Right lobe of liver (tissue), 6 donors: ENCODE measurements at regions not wholly inside any gene's neighbourhood (a gene's known extent, or its start where the extent isn't known, plus 50 kb on each side); places are given as distances from the start of the nearest gene placed in this dataset.

Experiments used
- ATAC-seq, 4 donors: fragments of 200-7000 bp; cut with Tn5 transposase; one replicate each; pipeline ENCODE4 v1.9.1; 2020; ENCODE audit warnings: mild to moderate bottlenecking in 4 of 4, moderate library complexity in 4 of 4
- DNase-seq, 3 donors: peaks; one replicate each; pipeline ENCODE4 v3.0.0-alpha.2; 2020
- H3K27ac ChIP-seq, 3 donors: fragments of 200-600 bp; one replicate each; pipeline ENCODE4 v1.8.0; 2022
- H3K27me3 ChIP-seq, 2 donors: fragments of 200-600 bp; one replicate each; pipeline ENCODE4 v1.8.0; 2022
- H3K36me3 ChIP-seq, 4 donors: fragments of 200-600 bp; sonication (generic) in 1 of 4; one replicate each; pipeline versions ENCODE4 v1.5.1 to v1.8.0; 2017 to 2022; ENCODE audit warnings: control low read depth in 1 of 4
- H3K4me1 ChIP-seq, 4 donors: fragments of 200-600 bp; sonication (generic) in 1 of 4; one replicate each; pipeline versions ENCODE4 v1.5.1 to v1.8.0; 2017 to 2022; ENCODE audit warnings: control low read depth in 1 of 4
- H3K4me3 ChIP-seq, 3 donors: fragments of 200-600 bp; one replicate each; pipeline ENCODE4 v1.8.0; 2022
- H3K9me3 ChIP-seq, 4 donors: fragments of 200-600 bp; sonication (generic) in 1 of 4; one replicate each; pipeline versions ENCODE4 v1.5.1 to v1.8.0; 2017 to 2022; ENCODE audit warnings: control low read depth in 1 of 4
- POLR2A ChIP-seq: fragments of 450-650 bp; IDR thresholded peaks from one replicate; pipeline ENCODE4 v1.6.1; 2017; ENCODE audit warnings: antibody characterized with exemption, mild to moderate bottlenecking
- WGBS: methylation state at CpG from one replicate; pipeline ENCODE4 v1.1.6; 2018; ENCODE audit warnings: low coverage, low lambda C conversion rate; ENCODE audit not compliant: insufficient coverage; ENCODE audit errors: missing lambda C conversion rate; 5-methylcytosine and 5-hydroxymethylcytosine counted together
- intact Hi-C, 2 donors: fragments of 100-400 bp; cut with DNase I; formaldehyde crosslinking; loops; one replicate each; pipeline versions ENCODE4 v1.11.2 to v1.14.1; 2022
- TF ChIP-seq, protein P1 (sequence below), 4 donors: fragments of 200-600 bp in 3 of 4; fragments of 450-650 bp in 1 of 4; IDR thresholded peaks; one replicate each; pipeline versions ENCODE4 v1.5.1 to v1.8.0; 2016 to 2022; ENCODE audit warnings: antibody characterized with exemption in 4 of 4, mild to moderate bottlenecking in 2 of 4
- donor health status: DM: no; HTN: yes; CAD: no.
- donor health status: DM: no; HTN: no; CAD: no.
- donor health status: DM: no; HTN: no; CAD: no.
- donor health status: DM: no; HTN: yes; CAD: no.
- donor health status: DM: no; HTN: yes; CAD: no.

DNA sequence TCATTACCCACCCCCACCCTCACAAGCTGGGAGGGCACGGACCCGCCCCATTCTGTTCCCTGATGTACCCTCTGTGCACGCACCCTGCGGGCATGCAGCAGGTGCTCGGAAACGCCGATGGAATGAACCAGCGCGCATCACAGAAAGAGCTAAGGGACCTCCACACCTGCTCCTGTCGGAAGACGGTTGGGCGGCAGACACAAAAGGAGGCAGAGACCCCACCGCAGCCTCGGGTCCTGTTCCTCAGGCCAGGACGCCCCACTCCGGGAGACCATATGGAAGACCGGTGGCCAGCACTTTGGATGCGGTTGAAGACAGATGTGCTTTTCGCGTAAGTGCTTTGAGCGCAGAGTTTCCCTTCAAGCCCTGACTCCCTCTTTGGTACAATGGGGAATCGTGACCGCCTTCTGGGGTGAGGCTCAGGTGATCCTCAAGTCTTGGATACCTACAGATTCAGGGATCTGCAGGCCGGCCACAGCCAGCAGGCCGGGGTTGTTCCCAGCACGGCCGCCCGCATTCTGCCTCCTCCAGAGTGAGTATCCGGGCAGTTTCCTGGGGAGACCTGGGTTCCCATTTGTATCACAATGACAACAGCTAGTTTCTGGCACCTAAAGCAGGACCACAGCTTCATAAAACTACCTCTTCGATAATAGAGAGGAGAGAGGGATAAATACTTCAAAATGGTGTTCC is 123.1 kb downstream of the FOXL1 start:
- ATAC-seq (no peak), DNase-seq (no peak)
- no peaks in the 10 kb centered on the region for H3K36me3 ChIP-seq
- no peaks in the 10 kb centered on the region for H3K4me1 ChIP-seq
- H3K27me3 ChIP-seq: no peaks in the 10 kb centered on the region
- intact Hi-C loops: no loop called here
- 83% methylated on average over 18 of the region's 30 CpGs for WGBS
- TF ChIP-seq POLR2A: no peak
- no peak overlapping the region for H3K27ac ChIP-seq
- H3K9me3 ChIP-seq: no peaks in the 10 kb centered on the region
- H3K4me3 ChIP-seq: no peak overlapping the region

DNA sequence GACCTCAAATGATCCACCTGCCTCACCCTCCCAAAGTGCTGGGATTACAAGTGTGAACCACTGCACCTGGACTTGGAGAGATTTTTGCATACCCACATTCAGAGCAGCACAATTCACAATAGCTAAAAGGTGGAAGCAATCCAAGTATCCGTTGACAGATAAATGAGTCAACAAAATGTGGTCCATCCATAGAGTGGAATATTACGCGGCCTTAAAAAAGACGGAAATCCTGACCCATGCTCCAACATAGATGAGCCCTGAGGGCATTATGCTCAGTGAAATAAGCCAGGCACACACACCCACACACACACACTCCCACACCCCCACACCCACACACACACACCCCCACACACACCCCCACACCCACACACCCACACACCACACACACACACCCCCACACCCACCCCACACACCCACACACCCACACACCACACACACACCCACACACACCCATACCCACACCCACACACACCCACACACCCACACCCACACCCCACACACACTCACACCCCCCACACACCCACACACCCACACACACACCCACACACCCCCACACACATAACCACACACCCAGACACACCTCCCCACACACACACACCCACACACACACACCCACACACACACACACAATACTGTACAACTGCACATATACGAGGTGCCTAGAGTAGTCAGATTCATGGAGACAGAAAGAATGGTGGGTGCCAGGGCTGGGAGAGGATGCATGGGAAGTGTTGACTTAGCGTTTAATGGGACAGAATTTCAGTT is 124.7 kb downstream of the FOXL1 start:
- Histone ChIP-seq H3K4me1 (no peaks in the 10 kb centered on the region), H3K27me3 (no peaks in the 10 kb centered on the region), H3K36me3 (no peaks in the 10 kb centered on the region), H3K27ac (no peak overlapping the region), H3K4me3 (no peak overlapping the region), H3K9me3 (no peaks in the 10 kb centered on the region)
- WGBS: 66% methylated on average over 6 of the region's 6 CpGs
- ATAC-seq (no peak), DNase-seq (no peak)
- no peak for TF ChIP-seq POLR2A
- TF ChIP-seq, protein P1, sequence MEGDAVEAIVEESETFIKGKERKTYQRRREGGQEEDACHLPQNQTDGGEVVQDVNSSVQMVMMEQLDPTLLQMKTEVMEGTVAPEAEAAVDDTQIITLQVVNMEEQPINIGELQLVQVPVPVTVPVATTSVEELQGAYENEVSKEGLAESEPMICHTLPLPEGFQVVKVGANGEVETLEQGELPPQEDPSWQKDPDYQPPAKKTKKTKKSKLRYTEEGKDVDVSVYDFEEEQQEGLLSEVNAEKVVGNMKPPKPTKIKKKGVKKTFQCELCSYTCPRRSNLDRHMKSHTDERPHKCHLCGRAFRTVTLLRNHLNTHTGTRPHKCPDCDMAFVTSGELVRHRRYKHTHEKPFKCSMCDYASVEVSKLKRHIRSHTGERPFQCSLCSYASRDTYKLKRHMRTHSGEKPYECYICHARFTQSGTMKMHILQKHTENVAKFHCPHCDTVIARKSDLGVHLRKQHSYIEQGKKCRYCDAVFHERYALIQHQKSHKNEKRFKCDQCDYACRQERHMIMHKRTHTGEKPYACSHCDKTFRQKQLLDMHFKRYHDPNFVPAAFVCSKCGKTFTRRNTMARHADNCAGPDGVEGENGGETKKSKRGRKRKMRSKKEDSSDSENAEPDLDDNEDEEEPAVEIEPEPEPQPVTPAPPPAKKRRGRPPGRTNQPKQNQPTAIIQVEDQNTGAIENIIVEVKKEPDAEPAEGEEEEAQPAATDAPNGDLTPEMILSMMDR (IDR thresholded peaks at IDR 0.05): no peak
- intact Hi-C loops: no loop called here

DNA sequence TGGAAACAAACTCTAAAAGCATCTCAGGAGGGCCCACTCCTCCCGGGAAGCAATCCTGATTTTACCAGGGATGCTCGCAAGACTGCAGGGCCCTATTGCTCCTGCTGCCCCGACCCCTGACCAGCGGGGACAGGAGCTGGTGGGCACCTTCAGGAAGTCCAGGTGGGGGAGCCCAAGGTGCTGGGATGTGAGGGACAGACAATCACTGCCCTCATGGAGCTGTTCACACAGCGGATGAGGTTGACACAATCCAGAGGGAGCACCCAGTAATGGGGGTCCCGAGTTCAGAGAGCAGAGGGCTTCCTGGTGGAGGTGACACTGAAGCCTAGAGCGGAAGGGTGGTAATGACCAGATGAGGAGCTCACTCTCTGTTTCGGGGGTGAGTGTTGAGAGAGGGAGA is 126.2 kb downstream of the FOXL1 start:
- H3K4me1 ChIP-seq: no peaks in the 10 kb centered on the region
- no peaks in the 10 kb centered on the region for H3K9me3 ChIP-seq
- H3K4me3 ChIP-seq: no peak overlapping the region
- no peak for TF ChIP-seq POLR2A
- TF ChIP-seq, protein P1 (IDR thresholded peaks at IDR 0.05): no peak
- no peaks in the 10 kb centered on the region for H3K27me3 ChIP-seq
- WGBS: 47% methylated on average over 7 of the region's 8 CpGs
- no peak overlapping the region for H3K27ac ChIP-seq
- intact Hi-C loops: no loop called here
- no peak for ATAC-seq
- H3K36me3 ChIP-seq: no peaks in the 10 kb centered on the region
- DNase-seq: no peak

GRCh38 chr16:86706726-86707125 is 128.4 kb downstream of the FOXL1 start:
- intact Hi-C loops: no loop called here
- ATAC-seq (no peak), DNase-seq (no peak)
- no peak overlapping the region for H3K27ac ChIP-seq
- no peak for TF ChIP-seq POLR2A
- TF ChIP-seq, protein P1 (IDR thresholded peaks at IDR 0.05): no peak
- no peaks in the 10 kb centered on the region for H3K4me1 ChIP-seq
- no peaks in the 10 kb centered on the region for H3K9me3 ChIP-seq
- H3K4me3 ChIP-seq: no peak overlapping the region
- H3K27me3 ChIP-seq: no peaks in the 10 kb centered on the region
- H3K36me3 ChIP-seq: no peaks in the 10 kb centered on the region
- WGBS: no CpG with 5 or more reads among the region's 7 CpGs

- Histone ChIP-seq H3K27ac (no peak overlapping the region), H3K9me3 (no peaks in the 10 kb centered on the region), H3K4me3 (no peak overlapping the region), H3K27me3 (no peaks in the 10 kb centered on the region), H3K4me1 (no peaks in the 10 kb centered on the region), H3K36me3 (no peaks in the 10 kb centered on the region)
- ATAC-seq: no peak
- intact Hi-C loops: no loop called here
- WGBS: 83% methylated on average over 10 of the region's 18 CpGs
- no peak for DNase-seq
- TF ChIP-seq, protein P1 (IDR thresholded peaks at IDR 0.05): no peak
- TF ChIP-seq POLR2A: no peak
These were observed 128.8 kb downstream of the FOXL1 start for GRCh38 chr16:86707171-86707570.
